ENCODE measurements at regions not wholly inside any gene's neighbourhood (a gene's known extent, or its start where the extent isn't known, plus 50 kb on each side); places are given as distances from the start of the nearest gene placed in this dataset.
"Not testable (repeated sequence)": the region's sequence is repeated elsewhere in the genome, so short reads cannot be mapped to it uniquely, and the experiment has no call there.

- H2AFZ ChIP-seq (ENCODE audit: low read length), result no peak overlapping the region
- DNase-seq (ENCODE audit: insufficient read length, low spot score, missing footprints), result no peak
- H4K20me1 ChIP-seq (ENCODE audit: insufficient read depth, low read length), result no peaks in the 10 kb centered on the region
- H3K79me2 ChIP-seq (ENCODE audit: insufficient read depth, low read length), result no peaks in the 10 kb centered on the region
- no peaks in the 10 kb centered on the region for H3K9me3 ChIP-seq (ENCODE audit: low read depth, low read length)
- no peak overlapping the region for H3K4me2 ChIP-seq (ENCODE audit: insufficient read depth, low read length)
- no peak for TF ChIP-seq CTCF (IDR thresholded peaks at IDR 0.05; ENCODE audit: extremely low read depth, low read depth, low read length)
- H3K27ac ChIP-seq (ENCODE audit: low read depth, low read length), result no peak overlapping the region
- no peak overlapping the region for H3K4me3 ChIP-seq (ENCODE audit: insufficient read depth, low read length)
- H3K4me1 ChIP-seq (ENCODE audit: insufficient read depth, low read length), result no peaks in the 10 kb centered on the region
- H3K27me3 ChIP-seq (ENCODE audit: insufficient read depth, low read length), result no peaks in the 10 kb centered on the region
- H3K36me3 ChIP-seq (ENCODE audit: insufficient read depth, low read length), result no peaks in the 10 kb centered on the region
Observed at GRCh38 chr6:74256781-74257180, 560.8 kb downstream of the CD109 start.

- Histone ChIP-seq H3K27me3 (ENCODE audit: insufficient read depth, low read length) (no peaks in the 10 kb centered on the region), H3K9me3 (ENCODE audit: low read depth, low read length) (no peaks in the 10 kb centered on the region), H2AFZ (ENCODE audit: low read length) (no peak overlapping the region), H3K4me3 (ENCODE audit: insufficient read depth, low read length) (no peak overlapping the region), H3K4me2 (ENCODE audit: insufficient read depth, low read length) (no peak overlapping the region), H3K4me1 (ENCODE audit: insufficient read depth, low read length) (no peaks in the 10 kb centered on the region), H4K20me1 (ENCODE audit: insufficient read depth, low read length) (no peaks in the 10 kb centered on the region), H3K79me2 (ENCODE audit: insufficient read depth, low read length) (no peaks in the 10 kb centered on the region), H3K36me3 (ENCODE audit: insufficient read depth, low read length) (no peaks in the 10 kb centered on the region), H3K27ac (ENCODE audit: low read depth, low read length) (no peak overlapping the region)
- no peak for TF ChIP-seq CTCF (IDR thresholded peaks at IDR 0.05; ENCODE audit: extremely low read depth, low read depth, low read length)
- no peak for DNase-seq (ENCODE audit: insufficient read length, low spot score, missing footprints)
Observed at GRCh38 chr6:74256381-74256780, 560.4 kb downstream of the CD109 start.

- H3K27ac ChIP-seq (ENCODE audit: low read depth, low read length); H3K27me3 ChIP-seq (ENCODE audit: insufficient read depth, low read length); H3K4me2 ChIP-seq (ENCODE audit: insufficient read depth, low read length); H3K4me1 ChIP-seq (ENCODE audit: insufficient read depth, low read length); H3K36me3 ChIP-seq (ENCODE audit: insufficient read depth, low read length); H2AFZ ChIP-seq (ENCODE audit: low read length); H3K4me3 ChIP-seq (ENCODE audit: insufficient read depth, low read length); DNase-seq (ENCODE audit: insufficient read length, low spot score, missing footprints); H4K20me1 ChIP-seq (ENCODE audit: insufficient read depth, low read length); H3K79me2 ChIP-seq (ENCODE audit: insufficient read depth, low read length); H3K9me3 ChIP-seq (ENCODE audit: low read depth, low read length): not testable (repeated sequence)
Observed at GRCh38 chr6:74255007-74255406, 559.0 kb downstream of the CD109 start.

GRCh38 chr6:74254147-74254546, 558.1 kb downstream of the CD109 start:
- H3K4me2 ChIP-seq (ENCODE audit: insufficient read depth, low read length); H4K20me1 ChIP-seq (ENCODE audit: insufficient read depth, low read length); DNase-seq (ENCODE audit: insufficient read length, low spot score, missing footprints); H2AFZ ChIP-seq (ENCODE audit: low read length); H3K4me1 ChIP-seq (ENCODE audit: insufficient read depth, low read length); H3K27me3 ChIP-seq (ENCODE audit: insufficient read depth, low read length); H3K79me2 ChIP-seq (ENCODE audit: insufficient read depth, low read length); H3K9me3 ChIP-seq (ENCODE audit: low read depth, low read length); H3K36me3 ChIP-seq (ENCODE audit: insufficient read depth, low read length); H3K4me3 ChIP-seq (ENCODE audit: insufficient read depth, low read length); H3K27ac ChIP-seq (ENCODE audit: low read depth, low read length): not testable (repeated sequence)

- Histone ChIP-seq H3K36me3 (ENCODE audit: insufficient read depth, low read length) (no peaks in the 10 kb centered on the region), H4K20me1 (ENCODE audit: insufficient read depth, low read length) (no peaks in the 10 kb centered on the region), H3K4me1 (ENCODE audit: insufficient read depth, low read length) (no peaks in the 10 kb centered on the region), H2AFZ (ENCODE audit: low read length) (no peak overlapping the region), H3K79me2 (ENCODE audit: insufficient read depth, low read length) (no peaks in the 10 kb centered on the region), H3K9me3 (ENCODE audit: low read depth, low read length) (no peaks in the 10 kb centered on the region), H3K27ac (ENCODE audit: low read depth, low read length) (no peak overlapping the region), H3K4me2 (ENCODE audit: insufficient read depth, low read length) (no peak overlapping the region), H3K27me3 (ENCODE audit: insufficient read depth, low read length) (no peaks in the 10 kb centered on the region), H3K4me3 (ENCODE audit: insufficient read depth, low read length) (no peak overlapping the region)
- TF ChIP-seq CTCF (IDR thresholded peaks at IDR 0.05; ENCODE audit: extremely low read depth, low read depth, low read length), result no peak
- DNase-seq (ENCODE audit: insufficient read length, low spot score, missing footprints), result no peak
Observed at GRCh38 chr6:74253261-74253660, 557.3 kb downstream of the CD109 start.

All from osteoblast (primary cell).